GM10266 (cell line): ENCODE measurements at regions not wholly inside any gene's neighbourhood (a gene's known extent, or its start where the extent isn't known, plus 50 kb on each side); places are given as distances from the start of the nearest gene placed in this dataset.

Source experiments
- DNase-seq: peaks from one replicate; pipeline ENCODE4 v3.0.0; 2012; ENCODE audit errors: extremely low spot score
- CTCF ChIP-seq: IDR thresholded peaks from 2 replicates; pipeline ENCODE4 v1.5.1; 2012; ENCODE audit warnings: mild to moderate bottlenecking, low read depth; ENCODE audit not compliant: control insufficient read depth, insufficient read depth; ENCODE audit errors: missing control alignments

DNA sequence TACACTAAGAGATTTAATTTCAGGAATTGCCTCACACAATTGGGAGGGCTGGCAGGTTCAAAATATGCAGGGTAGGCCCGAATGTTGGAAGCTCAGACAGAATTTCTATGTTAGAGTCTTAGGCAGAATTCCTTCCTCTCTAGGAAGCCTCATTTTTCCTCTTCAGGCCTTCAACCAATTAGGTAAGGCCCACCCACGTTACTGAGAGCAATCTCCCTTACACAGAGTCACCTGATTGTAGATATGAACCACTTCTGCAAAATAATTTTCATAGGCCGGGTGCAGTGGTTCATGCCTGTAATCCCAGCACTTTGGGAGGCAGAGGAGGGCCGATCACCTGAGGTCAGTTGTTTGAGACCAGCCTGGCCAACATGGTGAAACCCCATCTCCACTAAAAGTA lies 50.2 kb upstream of the HIVEP1 start:
- no peak for TF ChIP-seq CTCF
- no peak for DNase-seq

GRCh38 chr6:11960909-11961779 lies 51.0 kb upstream of the HIVEP1 start:
- DNase-seq: no peak
- TF ChIP-seq CTCF: no peak

DNA sequence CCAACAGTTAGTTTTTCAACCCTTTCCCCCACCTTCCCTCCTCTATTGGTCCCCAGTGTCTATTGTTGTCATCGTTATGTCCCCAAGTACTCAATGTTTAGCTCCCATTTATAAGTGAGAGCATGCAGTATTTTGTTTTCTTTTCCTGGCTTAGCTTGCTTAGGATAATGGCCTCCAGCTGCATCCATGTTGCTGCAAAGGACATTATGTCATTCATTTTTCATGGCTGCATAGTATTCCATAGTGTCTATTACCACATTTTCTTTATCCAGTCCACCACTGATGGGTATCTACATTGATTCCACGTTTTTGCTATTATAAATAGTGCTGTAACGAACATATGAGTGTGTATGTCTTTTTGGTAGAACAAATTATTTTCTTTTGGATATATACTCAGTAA lies 55.3 kb upstream of the HIVEP1 start:
- no peak for TF ChIP-seq CTCF
- no peak for DNase-seq

GRCh38 chr6:11953641-11954040 lies 58.5 kb upstream of the HIVEP1 start:
- no peak for TF ChIP-seq CTCF

DNA sequence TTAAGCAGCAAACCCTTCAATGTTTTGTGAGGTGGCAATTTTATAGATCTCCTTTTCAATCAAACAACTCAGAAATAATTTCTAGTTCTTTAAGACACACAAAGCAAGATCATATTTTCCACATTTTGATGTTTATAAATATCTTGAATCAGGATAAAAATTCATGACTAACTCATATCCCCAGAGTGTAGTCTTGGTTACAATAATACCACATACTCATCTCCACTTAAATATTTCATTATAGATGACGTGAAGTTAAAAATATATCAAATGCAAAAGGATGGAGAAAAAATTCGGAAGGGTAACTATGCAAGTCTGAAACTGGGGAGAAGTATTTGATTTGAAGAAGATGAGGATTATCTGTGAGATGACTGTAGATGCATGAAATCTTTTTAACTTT lies 59.8 kb upstream of the HIVEP1 start:
- no peak for DNase-seq
- no peak for TF ChIP-seq CTCF

More at GRCh38 chr6:11953641-11954040, 58.5 kb upstream of the HIVEP1 start:
- DNase-seq: no peak

GRCh38 chr6:11951868-11952267 lies 60.2 kb upstream of the HIVEP1 start:
- no peak for TF ChIP-seq CTCF

GRCh38 chr6:11950109-11950508 lies 62.0 kb upstream of the HIVEP1 start:
- TF ChIP-seq CTCF: no peak
- no peak for DNase-seq

More at GRCh38 chr6:11951868-11952267, 60.2 kb upstream of the HIVEP1 start:
- DNase-seq: no peak
